Hepatocyte (in vitro differentiated cells): ENCODE measurements at regions not wholly inside any gene's neighbourhood (a gene's known extent, or its start where the extent isn't known, plus 50 kb on each side); places are given as distances from the start of the nearest gene placed in this dataset.

ENCODE experiments used
- DNase-seq: peaks from one replicate; pipeline ENCODE4 v3.0.0-alpha.2; 2016; ENCODE audit warnings: low spot score
- H2AFZ ChIP-seq: fragments of 200-600 bp; sonication (generic); 2 replicates; pipeline ENCODE4 v1.6.0; 2016; ENCODE audit warnings: antibody characterized with exemption, mild to moderate bottlenecking
- H3K27ac ChIP-seq: fragments of 200-600 bp; sonication (generic); 2 replicates; pipeline ENCODE4 v1.5.1; 2016; ENCODE audit warnings: mild to moderate bottlenecking
- H3K27me3 ChIP-seq: fragments of 200-600 bp; sonication (generic); 2 replicates; pipeline ENCODE4 v1.6.1; 2016
- H3K36me3 ChIP-seq: fragments of 200-600 bp; sonication (generic); replicated peaks from 2 replicates; pipeline ENCODE4 v1.5.1; 2016; ENCODE audit warnings: low read depth; ENCODE audit not compliant: insufficient read depth
- H3K4me1 ChIP-seq: fragments of 200-600 bp; sonication (generic); 2 replicates; pipeline ENCODE4 v1.5.1; 2016; ENCODE audit warnings: mild to moderate bottlenecking, moderate library complexity; ENCODE audit not compliant: insufficient read depth
- H3K4me2 ChIP-seq: fragments of 200-600 bp; sonication (generic); 2 replicates; pipeline ENCODE4 v1.6.0; 2016
- H3K4me3 ChIP-seq: fragments of 200-600 bp; sonication (generic); 2 replicates; pipeline ENCODE4 v1.5.1; 2016; ENCODE audit warnings: mild to moderate bottlenecking
- H3K79me2 ChIP-seq: fragments of 200-600 bp; sonication (generic); 2 replicates; pipeline ENCODE4 v1.6.0; 2017; ENCODE audit warnings: mild to moderate bottlenecking
- H3K9me2 ChIP-seq: fragments of 200-600 bp; sonication (generic); replicated peaks from 2 replicates; pipeline ENCODE4 v1.6.0; 2017; ENCODE audit warnings: mild to moderate bottlenecking; ENCODE audit not compliant: insufficient read depth
- H3K9me3 ChIP-seq: fragments of 200-600 bp; sonication (generic); 2 replicates; pipeline ENCODE4 v1.5.1; 2016; ENCODE audit warnings: low read depth, mild to moderate bottlenecking
- H4K20me1 ChIP-seq: fragments of 200-600 bp; sonication (generic); 2 replicates; pipeline ENCODE4 v1.6.0; 2016; ENCODE audit warnings: mild to moderate bottlenecking; ENCODE audit not compliant: insufficient read depth, poor library complexity, severe bottlenecking
- EZH2 ChIP-seq: fragments of 200-600 bp; sonication (generic); IDR thresholded peaks from 2 replicates; pipeline ENCODE4 v1.6.1; 2016; ENCODE audit warnings: antibody characterized with exemption, mild to moderate bottlenecking, borderline replicate concordance
- EZH2phosphoT487 ChIP-seq: fragments of 200-600 bp; sonication (generic); IDR thresholded peaks from one replicate; pipeline ENCODE4 v1.6.1; 2018; ENCODE audit warnings: antibody characterized with exemption, mild to moderate bottlenecking, low read depth, moderate library complexity; ENCODE audit not compliant: unreplicated experiment, severe bottlenecking
- WGBS: methylation state at CpG from one replicate; pipeline ENCODE4 v1.1.6; 2016; ENCODE audit warnings: low lambda C conversion rate; ENCODE audit errors: missing lambda C conversion rate; 5-methylcytosine and 5-hydroxymethylcytosine counted together
- TF ChIP-seq, protein P1 (sequence below): fragments of 200-600 bp; sonication (generic); IDR thresholded peaks from 2 replicates; pipeline ENCODE4 v1.5.1; 2016; ENCODE audit warnings: antibody characterized with exemption, mild to moderate bottlenecking; ENCODE audit not compliant: poor library complexity

DNA sequence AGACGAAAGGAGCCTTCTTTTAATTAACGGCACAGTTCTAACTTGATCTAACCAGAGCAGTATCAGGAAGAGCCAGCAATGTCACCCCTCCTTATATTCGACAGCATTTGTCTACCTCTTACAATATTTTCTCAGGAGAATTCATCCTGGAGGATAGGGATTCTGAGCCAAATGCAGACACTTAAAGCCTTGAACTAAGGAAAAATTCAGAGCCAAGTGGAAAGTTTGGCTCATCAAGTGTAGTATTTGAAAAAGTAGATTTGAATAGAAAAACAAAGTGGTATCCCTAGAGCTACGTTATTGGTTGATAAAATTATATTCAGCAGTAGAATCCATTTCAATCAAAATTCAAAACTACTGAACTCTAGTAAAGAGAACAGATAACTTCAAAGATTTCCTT, 732.0 kb upstream of the ADGRL2 start:
- no peak for DNase-seq
- Histone ChIP-seq H3K9me3 (no peaks in the 10 kb centered on the region), H3K9me2 (no peaks in the 10 kb centered on the region), H3K79me2 (no peaks in the 10 kb centered on the region), H3K4me3 (no peak overlapping the region), H3K27ac (no peak overlapping the region), H3K4me2 (no peak overlapping the region), H3K27me3 (no peaks in the 10 kb centered on the region), H3K36me3 (no peaks in the 10 kb centered on the region), H3K4me1 (no peaks in the 10 kb centered on the region), H4K20me1 (no peaks in the 10 kb centered on the region), H2AFZ (no peak overlapping the region)
- TF ChIP-seq, protein P1, sequence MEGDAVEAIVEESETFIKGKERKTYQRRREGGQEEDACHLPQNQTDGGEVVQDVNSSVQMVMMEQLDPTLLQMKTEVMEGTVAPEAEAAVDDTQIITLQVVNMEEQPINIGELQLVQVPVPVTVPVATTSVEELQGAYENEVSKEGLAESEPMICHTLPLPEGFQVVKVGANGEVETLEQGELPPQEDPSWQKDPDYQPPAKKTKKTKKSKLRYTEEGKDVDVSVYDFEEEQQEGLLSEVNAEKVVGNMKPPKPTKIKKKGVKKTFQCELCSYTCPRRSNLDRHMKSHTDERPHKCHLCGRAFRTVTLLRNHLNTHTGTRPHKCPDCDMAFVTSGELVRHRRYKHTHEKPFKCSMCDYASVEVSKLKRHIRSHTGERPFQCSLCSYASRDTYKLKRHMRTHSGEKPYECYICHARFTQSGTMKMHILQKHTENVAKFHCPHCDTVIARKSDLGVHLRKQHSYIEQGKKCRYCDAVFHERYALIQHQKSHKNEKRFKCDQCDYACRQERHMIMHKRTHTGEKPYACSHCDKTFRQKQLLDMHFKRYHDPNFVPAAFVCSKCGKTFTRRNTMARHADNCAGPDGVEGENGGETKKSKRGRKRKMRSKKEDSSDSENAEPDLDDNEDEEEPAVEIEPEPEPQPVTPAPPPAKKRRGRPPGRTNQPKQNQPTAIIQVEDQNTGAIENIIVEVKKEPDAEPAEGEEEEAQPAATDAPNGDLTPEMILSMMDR, result no peak
- TF ChIP-seq EZH2 (no peak), EZH2phosphoT487 (no peak)
- 92% methylated on average over 4 of the region's 4 CpGs for WGBS

DNA sequence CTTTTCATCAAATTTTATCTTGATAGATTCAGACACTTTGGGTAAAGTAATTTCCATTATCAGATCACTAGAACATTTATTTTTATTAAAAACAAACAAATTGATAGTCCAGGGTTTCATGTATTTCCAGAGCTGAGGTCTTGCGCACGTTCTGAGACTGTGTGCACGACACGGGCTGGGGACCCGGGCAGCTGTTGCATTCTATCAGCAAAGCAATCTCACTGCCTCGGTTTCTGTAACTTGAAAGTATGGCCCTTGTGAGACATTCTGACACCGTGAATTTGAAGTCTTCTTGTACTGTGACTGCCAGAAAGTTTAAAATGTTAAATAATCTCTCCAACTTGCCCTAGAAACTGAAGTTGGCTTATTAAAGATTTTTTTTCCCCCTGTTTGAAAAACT, 746.9 kb upstream of the ADGRL2 start:
- Histone ChIP-seq H3K9me3 (no peaks in the 10 kb centered on the region), H3K36me3 (no peaks in the 10 kb centered on the region), H3K4me3 (no peak overlapping the region), H2AFZ (peak overlapping the region; percentile 38), H4K20me1 (no peaks in the 10 kb centered on the region), H3K27ac (no peak overlapping the region), H3K27me3 (no peaks in the 10 kb centered on the region), H3K4me1 (peaks cover under 1% of the 10 kb centered on the region), H3K79me2 (no peaks in the 10 kb centered on the region), H3K4me2 (peak overlapping the region; percentile 29), H3K9me2 (no peaks in the 10 kb centered on the region)
- no peak for DNase-seq
- TF ChIP-seq EZH2 (no peak), EZH2phosphoT487 (no peak)
- TF ChIP-seq, protein P1, result no peak
- 73% methylated on average over 7 of the region's 7 CpGs for WGBS

DNA sequence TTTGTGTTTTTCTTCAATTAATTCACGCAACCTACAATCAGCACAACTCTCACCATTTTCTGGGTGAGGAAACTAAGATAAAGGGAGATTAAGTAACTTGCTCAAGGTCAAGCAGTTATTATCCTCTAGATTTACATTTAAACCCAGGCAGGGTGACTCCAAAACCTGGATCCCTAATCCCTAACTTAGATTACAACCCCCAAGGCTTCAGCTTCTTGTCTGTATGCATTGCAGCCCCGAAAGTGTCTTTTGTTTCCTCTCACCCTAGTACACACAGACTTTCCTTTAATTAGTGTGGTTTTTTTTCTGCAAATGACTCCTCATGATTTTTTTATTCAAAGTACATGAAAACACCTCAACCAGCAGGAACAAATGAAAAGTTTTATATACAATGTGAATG, 748.6 kb upstream of the ADGRL2 start:
- Histone ChIP-seq H3K27ac (no peak overlapping the region), H4K20me1 (no peaks in the 10 kb centered on the region), H3K4me3 (no peak overlapping the region), H3K36me3 (no peaks in the 10 kb centered on the region), H3K9me2 (no peaks in the 10 kb centered on the region), H3K4me2 (no peak overlapping the region), H3K9me3 (no peaks in the 10 kb centered on the region), H3K79me2 (no peaks in the 10 kb centered on the region), H3K27me3 (no peaks in the 10 kb centered on the region), H2AFZ (no peak overlapping the region), H3K4me1 (peaks cover 6% of the 10 kb centered on the region)
- TF ChIP-seq, protein P1, result no peak
- TF ChIP-seq EZH2phosphoT487, result no peak
- TF ChIP-seq EZH2, result no peak
- DNase-seq, result no peak
- 75% methylated on average over 2 of the region's 2 CpGs for WGBS

DNA sequence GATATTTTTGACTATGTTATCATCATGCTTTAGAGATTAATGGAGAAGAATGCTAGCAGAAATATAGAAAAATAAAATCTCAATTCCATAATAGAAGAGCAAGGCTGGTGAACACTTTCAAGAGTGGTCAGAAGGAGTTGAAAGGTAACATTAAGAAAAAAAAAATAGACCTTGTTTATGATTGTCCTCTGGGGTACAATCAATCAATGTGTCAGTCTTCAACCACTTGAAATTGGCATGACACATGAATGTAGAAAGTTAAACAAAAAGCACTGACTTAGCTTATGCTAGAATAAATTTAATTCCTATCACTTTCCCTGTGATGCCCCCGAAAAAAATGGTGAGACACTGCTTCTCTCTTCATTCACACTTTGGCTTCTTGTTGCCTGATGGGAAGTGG, 750.3 kb upstream of the ADGRL2 start:
- no peaks in the 10 kb centered on the region for H3K36me3 ChIP-seq

More for the DNA sequence above, 750.3 kb upstream of the ADGRL2 start:
- no peaks in the 10 kb centered on the region for H3K9me2 ChIP-seq
- peaks cover 6% of the 10 kb centered on the region for H3K4me1 ChIP-seq
- no peaks in the 10 kb centered on the region for H4K20me1 ChIP-seq
- H3K27me3 ChIP-seq, result no peaks in the 10 kb centered on the region
- no peak overlapping the region for H3K27ac ChIP-seq
- no peak overlapping the region for H3K4me2 ChIP-seq
- H3K9me3 ChIP-seq, result no peaks in the 10 kb centered on the region
- TF ChIP-seq EZH2 (no peak), EZH2phosphoT487 (no peak)
- TF ChIP-seq, protein P1, result no peak
- no peaks in the 10 kb centered on the region for H3K79me2 ChIP-seq
- no peak overlapping the region for H2AFZ ChIP-seq
- no peak for DNase-seq
- WGBS, result 83% methylated on average over 1 of the region's 1 CpG
- H3K4me3 ChIP-seq, result no peak overlapping the region
